ENCODE measurements at regions not wholly inside any gene's neighbourhood (a gene's known extent, or its start where the extent isn't known, plus 50 kb on each side); places are given as distances from the start of the nearest gene placed in this dataset.

DNA sequence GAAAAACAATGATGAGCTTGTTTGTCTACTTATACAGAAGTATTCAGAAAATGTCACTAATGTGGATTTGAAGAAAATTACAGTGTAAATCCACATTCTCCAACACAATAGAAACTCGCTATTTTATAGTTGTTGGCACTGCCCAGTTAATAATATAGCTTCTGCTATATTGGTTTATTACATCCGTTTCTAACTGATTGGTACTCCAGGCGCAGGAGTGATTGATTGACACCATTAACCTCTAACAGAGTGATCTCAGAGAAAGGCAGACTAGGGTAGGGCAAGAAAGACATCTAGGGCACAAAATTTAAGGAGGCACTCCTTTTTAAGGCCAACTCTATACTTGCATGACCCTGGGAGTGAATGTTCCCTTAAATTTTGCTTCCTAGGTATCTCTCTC, 84.0 kb upstream of the MIER3 start:
- ChIA-PET RAD21 (ENCODE audit: low non-redundant PET in 1 of 2, low total read pairs in 2 of 2, uncharacterized antibody in 2 of 2, unreplicated experiment in 2 of 2) (no interaction called here), CTCF (no interaction called here), POLR2A (no interaction called here)
- DNase-seq (ENCODE audit: low read depth, low spot score): no peak
- Histone ChIP-seq H3K9me3 (ENCODE audit: control insufficient read depth in 1 of 2, insufficient read depth in 1 of 2, low read depth in 1 of 2, low read length in 2 of 2) (no peaks in the 10 kb centered on the region), H3K9me2 (ENCODE audit: insufficient read depth) (no peaks in the 10 kb centered on the region), H2AFZ (ENCODE audit: low read depth, low read length, poor library complexity, severe bottlenecking) (no peak overlapping the region), H3K9ac (ENCODE audit: low read length) (no peak overlapping the region), H3K4me2 (ENCODE audit: low read length) (no peak overlapping the region), H3K79me2 (ENCODE audit: insufficient read depth, low read length) (no peaks in the 10 kb centered on the region), H4K20me1 (ENCODE audit: insufficient read depth) (no peaks in the 10 kb centered on the region), H3K27ac (ENCODE audit: low read depth, low read length) (no peak overlapping the region), H3K36me3 (ENCODE audit: control insufficient read depth in 1 of 2, insufficient read depth in 2 of 2, low read length in 2 of 2) (no peaks in the 10 kb centered on the region), H3K4me1 (ENCODE audit: control insufficient read depth in 1 of 2, insufficient read depth in 2 of 2, low read length in 2 of 2) (peaks cover 35 to 47% of the 10 kb centered on the region in 2 experiments), H3K4me3 (replicated peaks in 1 of 2; ENCODE audit: low read depth in 1 of 2, low read length in 2 of 2) (no peak overlapping the region), H3K27me3 (ENCODE audit: insufficient read depth, low read length) (no peaks in the 10 kb centered on the region)
- no peak for ATAC-seq
- BruUV-seq (replicated peaks): no TSS peak
- TF ChIP-seq TCF7L2 (IDR thresholded peaks at IDR 0.05; ENCODE audit: borderline replicate concordance, extremely low read depth, insufficient read depth, insufficient read length): no peak
- TF ChIP-seq SRF (IDR thresholded peaks at IDR 0.05; ENCODE audit: low read depth): no peak
- TF ChIP-seq YY1 (IDR thresholded peaks at IDR 0.05; ENCODE audit: extremely low read depth, insufficient replicate concordance, low read depth, low read length): no peak
- TF ChIP-seq CEBPB (IDR thresholded peaks at IDR 0.05; ENCODE audit: low read depth): no peak
- TF ChIP-seq, protein P1, sequence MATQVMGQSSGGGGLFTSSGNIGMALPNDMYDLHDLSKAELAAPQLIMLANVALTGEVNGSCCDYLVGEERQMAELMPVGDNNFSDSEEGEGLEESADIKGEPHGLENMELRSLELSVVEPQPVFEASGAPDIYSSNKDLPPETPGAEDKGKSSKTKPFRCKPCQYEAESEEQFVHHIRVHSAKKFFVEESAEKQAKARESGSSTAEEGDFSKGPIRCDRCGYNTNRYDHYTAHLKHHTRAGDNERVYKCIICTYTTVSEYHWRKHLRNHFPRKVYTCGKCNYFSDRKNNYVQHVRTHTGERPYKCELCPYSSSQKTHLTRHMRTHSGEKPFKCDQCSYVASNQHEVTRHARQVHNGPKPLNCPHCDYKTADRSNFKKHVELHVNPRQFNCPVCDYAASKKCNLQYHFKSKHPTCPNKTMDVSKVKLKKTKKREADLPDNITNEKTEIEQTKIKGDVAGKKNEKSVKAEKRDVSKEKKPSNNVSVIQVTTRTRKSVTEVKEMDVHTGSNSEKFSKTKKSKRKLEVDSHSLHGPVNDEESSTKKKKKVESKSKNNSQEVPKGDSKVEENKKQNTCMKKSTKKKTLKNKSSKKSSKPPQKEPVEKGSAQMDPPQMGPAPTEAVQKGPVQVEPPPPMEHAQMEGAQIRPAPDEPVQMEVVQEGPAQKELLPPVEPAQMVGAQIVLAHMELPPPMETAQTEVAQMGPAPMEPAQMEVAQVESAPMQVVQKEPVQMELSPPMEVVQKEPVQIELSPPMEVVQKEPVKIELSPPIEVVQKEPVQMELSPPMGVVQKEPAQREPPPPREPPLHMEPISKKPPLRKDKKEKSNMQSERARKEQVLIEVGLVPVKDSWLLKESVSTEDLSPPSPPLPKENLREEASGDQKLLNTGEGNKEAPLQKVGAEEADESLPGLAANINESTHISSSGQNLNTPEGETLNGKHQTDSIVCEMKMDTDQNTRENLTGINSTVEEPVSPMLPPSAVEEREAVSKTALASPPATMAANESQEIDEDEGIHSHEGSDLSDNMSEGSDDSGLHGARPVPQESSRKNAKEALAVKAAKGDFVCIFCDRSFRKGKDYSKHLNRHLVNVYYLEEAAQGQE (IDR thresholded peaks at IDR 0.05; ENCODE audit: low read depth): no peak
- TF ChIP-seq SIN3A (IDR thresholded peaks at IDR 0.05; ENCODE audit: low read depth): no peak
- TF ChIP-seq, protein P2, sequence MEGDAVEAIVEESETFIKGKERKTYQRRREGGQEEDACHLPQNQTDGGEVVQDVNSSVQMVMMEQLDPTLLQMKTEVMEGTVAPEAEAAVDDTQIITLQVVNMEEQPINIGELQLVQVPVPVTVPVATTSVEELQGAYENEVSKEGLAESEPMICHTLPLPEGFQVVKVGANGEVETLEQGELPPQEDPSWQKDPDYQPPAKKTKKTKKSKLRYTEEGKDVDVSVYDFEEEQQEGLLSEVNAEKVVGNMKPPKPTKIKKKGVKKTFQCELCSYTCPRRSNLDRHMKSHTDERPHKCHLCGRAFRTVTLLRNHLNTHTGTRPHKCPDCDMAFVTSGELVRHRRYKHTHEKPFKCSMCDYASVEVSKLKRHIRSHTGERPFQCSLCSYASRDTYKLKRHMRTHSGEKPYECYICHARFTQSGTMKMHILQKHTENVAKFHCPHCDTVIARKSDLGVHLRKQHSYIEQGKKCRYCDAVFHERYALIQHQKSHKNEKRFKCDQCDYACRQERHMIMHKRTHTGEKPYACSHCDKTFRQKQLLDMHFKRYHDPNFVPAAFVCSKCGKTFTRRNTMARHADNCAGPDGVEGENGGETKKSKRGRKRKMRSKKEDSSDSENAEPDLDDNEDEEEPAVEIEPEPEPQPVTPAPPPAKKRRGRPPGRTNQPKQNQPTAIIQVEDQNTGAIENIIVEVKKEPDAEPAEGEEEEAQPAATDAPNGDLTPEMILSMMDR (IDR thresholded peaks at IDR 0.05 in 2 of 3, conservative IDR thresholded peaks at IDR 0.05 in 1 of 3; ENCODE audit: borderline replicate concordance in 1 of 3, insufficient read depth in 1 of 3, low read depth in 2 of 3, low read length in 2 of 3): no peak
- TF ChIP-seq, protein P3, sequence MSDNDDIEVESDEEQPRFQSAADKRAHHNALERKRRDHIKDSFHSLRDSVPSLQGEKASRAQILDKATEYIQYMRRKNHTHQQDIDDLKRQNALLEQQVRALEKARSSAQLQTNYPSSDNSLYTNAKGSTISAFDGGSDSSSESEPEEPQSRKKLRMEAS (IDR thresholded peaks at IDR 0.05): no peak
- TF ChIP-seq EZH2 (IDR thresholded peaks at IDR 0.05): no peak
- TF ChIP-seq ZFX (IDR thresholded peaks at IDR 0.05): no peak
- no peak for TF ChIP-seq JUND (IDR thresholded peaks at IDR 0.05)
- no peak for TF ChIP-seq EGR1 (IDR thresholded peaks at IDR 0.05; ENCODE audit: low read depth)
- no peak for TF ChIP-seq ZNF274 (IDR thresholded peaks at IDR 0.05; ENCODE audit: low read depth, low read length)
- TF ChIP-seq, protein P4, sequence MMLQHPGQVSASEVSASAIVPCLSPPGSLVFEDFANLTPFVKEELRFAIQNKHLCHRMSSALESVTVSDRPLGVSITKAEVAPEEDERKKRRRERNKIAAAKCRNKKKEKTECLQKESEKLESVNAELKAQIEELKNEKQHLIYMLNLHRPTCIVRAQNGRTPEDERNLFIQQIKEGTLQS (IDR thresholded peaks at IDR 0.05): no peak
- TF ChIP-seq FOSL1 (IDR thresholded peaks at IDR 0.05; ENCODE audit: low read depth): no peak
- TF ChIP-seq RAD21 (IDR thresholded peaks at IDR 0.05; ENCODE audit: low read depth): no peak
- no peak for TF ChIP-seq CBX3 (IDR thresholded peaks at IDR 0.05; ENCODE audit: low read depth)
- intact Hi-C loops (cut with micrococcal nuclease): no loop called here

Data from HCT116 (cell line).